ENCODE measurements at regions not wholly inside any gene's neighbourhood (a gene's known extent, or its start where the extent isn't known, plus 50 kb on each side); places are given as distances from the start of the nearest gene placed in this dataset.
A peak's percentile ranks its signal among the peaks of the same experiment; 100 is the strongest.
"Not testable (repeated sequence)": the region's sequence is repeated elsewhere in the genome, so short reads cannot be mapped to it uniquely, and the experiment has no call there.

- no peak for DNase-seq (ENCODE audit: low read depth)
These were observed 123.8 kb downstream of the TLR5 start for GRCh38 chr1:223019256-223019655.

- no peak for DNase-seq (ENCODE audit: low read depth)
These were observed 122.3 kb downstream of the TLR5 start for GRCh38 chr1:223020770-223021169.

- peak; percentile 96 for DNase-seq (ENCODE audit: low read depth)
These were observed 120.2 kb downstream of the TLR5 start for GRCh38 chr1:223022641-223023473.

GRCh38 chr1:223023863-223024262 is 119.2 kb downstream of the TLR5 start:
- no peak for DNase-seq (ENCODE audit: low read depth)

- not testable (repeated sequence) for DNase-seq (ENCODE audit: low read depth)
These were observed 118.6 kb downstream of the TLR5 start for GRCh38 chr1:223024486-223024885.

GRCh38 chr1:223025190-223025734 is 117.8 kb downstream of the TLR5 start:
- DNase-seq (ENCODE audit: low read depth): not testable (repeated sequence)

- not testable (repeated sequence) for DNase-seq (ENCODE audit: low read depth)
These were observed 116.4 kb downstream of the TLR5 start for GRCh38 chr1:223026639-223027038.

- DNase-seq (ENCODE audit: low read depth): no peak
These were observed 112.9 kb downstream of the TLR5 start for GRCh38 chr1:223029985-223030769.

GRCh38 chr1:223030871-223031400 is 112.1 kb downstream of the TLR5 start:
- DNase-seq (ENCODE audit: low read depth): no peak

- peak; percentile 48 for DNase-seq (ENCODE audit: low read depth)
These were observed 111.1 kb downstream of the TLR5 start for GRCh38 chr1:223031733-223032601.

- DNase-seq (ENCODE audit: low read depth): no peak
These were observed 109.4 kb downstream of the TLR5 start for GRCh38 chr1:223033658-223034057.

GRCh38 chr1:223034270-223034798 is 108.7 kb downstream of the TLR5 start:
- no peak for DNase-seq (ENCODE audit: low read depth)

- no peak for DNase-seq (ENCODE audit: low read depth)
These were observed 107.1 kb downstream of the TLR5 start for GRCh38 chr1:223035724-223036478.

- DNase-seq (ENCODE audit: low read depth): no peak
These were observed 106.6 kb downstream of the TLR5 start for GRCh38 chr1:223036479-223036845.

- no peak for DNase-seq (ENCODE audit: low read depth)
These were observed 105.2 kb downstream of the TLR5 start for GRCh38 chr1:223037845-223038244.

GRCh38 chr1:223038288-223039006 is 104.6 kb downstream of the TLR5 start:
- DNase-seq (ENCODE audit: low read depth): no peak

- peak; percentile 71 for DNase-seq (ENCODE audit: low read depth)
These were observed 103.1 kb downstream of the TLR5 start for GRCh38 chr1:223039990-223040389.

- DNase-seq (ENCODE audit: low read depth): peak; percentile 61
These were observed 101.6 kb downstream of the TLR5 start for GRCh38 chr1:223041481-223041880.
